ENCODE measurements at regions not wholly inside any gene's neighbourhood (a gene's known extent, or its start where the extent isn't known, plus 50 kb on each side); places are given as distances from the start of the nearest gene placed in this dataset.
A peak's percentile ranks its signal among the peaks of the same experiment; 100 is the strongest.

- Histone ChIP-seq H3K36me3 (ENCODE audit: control insufficient read depth in 2 of 2, insufficient read depth in 2 of 2, low read length in 1 of 2) (no peaks in the 10 kb centered on the region), H3K9me3 (ENCODE audit: control insufficient read depth in 2 of 2, insufficient read depth in 1 of 2, low read depth in 1 of 2, low read length in 1 of 2) (no peaks in the 10 kb centered on the region), H3K27ac (ENCODE audit: low read depth in 2 of 2, low read length in 1 of 2) (peak overlapping the region; percentile 38 to 62), H3K27me3 (ENCODE audit: control insufficient read depth in 1 of 2, insufficient read depth in 2 of 2, low read length in 2 of 2) (no peaks in the 10 kb centered on the region), H3K4me1 (ENCODE audit: control insufficient read depth in 2 of 2, insufficient read depth in 2 of 2, low read length in 1 of 2) (peaks cover 2 to 13% of the 10 kb centered on the region in 2 donors), H3K4me3 (ENCODE audit: low read depth in 1 of 2, low read length in 2 of 2) (no peak overlapping the region)
- WGBS, 2 donors = 26 to 42% methylated on average over 5 of the region's 5 CpGs
These were observed 62.6 kb upstream of the ACOT11 start for GRCh38 chr1:54485416-54485815.

- Histone ChIP-seq H3K4me1 (ENCODE audit: control insufficient read depth in 2 of 2, insufficient read depth in 2 of 2, low read length in 1 of 2) (peaks cover 0 to 13% of the 10 kb centered on the region in 2 donors), H3K9me3 (ENCODE audit: control insufficient read depth in 2 of 2, insufficient read depth in 1 of 2, low read depth in 1 of 2, low read length in 1 of 2) (no peaks in the 10 kb centered on the region), H3K36me3 (ENCODE audit: control insufficient read depth in 2 of 2, insufficient read depth in 2 of 2, low read length in 1 of 2) (no peaks in the 10 kb centered on the region), H3K27ac (ENCODE audit: low read depth in 2 of 2, low read length in 1 of 2) (no peak overlapping the region), H3K27me3 (ENCODE audit: control insufficient read depth in 1 of 2, insufficient read depth in 2 of 2, low read length in 2 of 2) (no peaks in the 10 kb centered on the region), H3K4me3 (ENCODE audit: low read depth in 1 of 2, low read length in 2 of 2) (no peak overlapping the region)
- WGBS, 2 donors = 75 to 78% methylated on average over 11 of the region's 11 CpGs
These were observed 64.1 kb upstream of the ACOT11 start for GRCh38 chr1:54483875-54484437.

- Histone ChIP-seq H3K4me3 (ENCODE audit: low read depth in 1 of 2, low read length in 2 of 2) (no peak overlapping the region), H3K4me1 (ENCODE audit: control insufficient read depth in 2 of 2, insufficient read depth in 2 of 2, low read length in 1 of 2) (peaks cover 0 to 10% of the 10 kb centered on the region in 2 donors), H3K27me3 (ENCODE audit: control insufficient read depth in 1 of 2, insufficient read depth in 2 of 2, low read length in 2 of 2) (no peaks in the 10 kb centered on the region), H3K9me3 (ENCODE audit: control insufficient read depth in 2 of 2, insufficient read depth in 1 of 2, low read depth in 1 of 2, low read length in 1 of 2) (no peaks in the 10 kb centered on the region), H3K36me3 (ENCODE audit: control insufficient read depth in 2 of 2, insufficient read depth in 2 of 2, low read length in 1 of 2) (no peaks in the 10 kb centered on the region), H3K27ac (ENCODE audit: low read depth in 2 of 2, low read length in 1 of 2) (no peak overlapping the region)
- WGBS, 2 donors = 59 to 67% methylated on average over 5 of the region's 5 CpGs
These were observed 66.7 kb upstream of the ACOT11 start for GRCh38 chr1:54481201-54481884.

- Histone ChIP-seq H3K27me3 (ENCODE audit: control insufficient read depth in 1 of 2, insufficient read depth in 2 of 2, low read length in 2 of 2) (no peaks in the 10 kb centered on the region), H3K4me1 (ENCODE audit: control insufficient read depth in 2 of 2, insufficient read depth in 2 of 2, low read length in 1 of 2) (peaks cover 0 to 10% of the 10 kb centered on the region in 2 donors), H3K9me3 (ENCODE audit: control insufficient read depth in 2 of 2, insufficient read depth in 1 of 2, low read depth in 1 of 2, low read length in 1 of 2) (no peaks in the 10 kb centered on the region), H3K36me3 (ENCODE audit: control insufficient read depth in 2 of 2, insufficient read depth in 2 of 2, low read length in 1 of 2) (no peaks in the 10 kb centered on the region), H3K4me3 (ENCODE audit: low read depth in 1 of 2, low read length in 2 of 2) (no peak overlapping the region), H3K27ac (ENCODE audit: low read depth in 2 of 2, low read length in 1 of 2) (no peak overlapping the region)
- 40 to 43% methylated on average over 4 of the region's 4 CpGs for WGBS, 2 donors
These were observed 67.5 kb upstream of the ACOT11 start for GRCh38 chr1:54480525-54480848.

- Histone ChIP-seq H3K36me3 (ENCODE audit: control insufficient read depth in 2 of 2, insufficient read depth in 2 of 2, low read length in 1 of 2) (no peaks in the 10 kb centered on the region), H3K9me3 (ENCODE audit: control insufficient read depth in 2 of 2, insufficient read depth in 1 of 2, low read depth in 1 of 2, low read length in 1 of 2) (no peaks in the 10 kb centered on the region), H3K27me3 (ENCODE audit: control insufficient read depth in 1 of 2, insufficient read depth in 2 of 2, low read length in 2 of 2) (no peaks in the 10 kb centered on the region), H3K27ac (ENCODE audit: low read depth in 2 of 2, low read length in 1 of 2) (no peak overlapping the region), H3K4me3 (ENCODE audit: low read depth in 1 of 2, low read length in 2 of 2) (no peak overlapping the region), H3K4me1 (ENCODE audit: control insufficient read depth in 2 of 2, insufficient read depth in 2 of 2, low read length in 1 of 2) (peaks cover 2 to 6% of the 10 kb centered on the region in 2 donors)
- WGBS, 2 donors = 78 to 81% methylated on average over 7 of the region's 7 CpGs
These were observed 68.0 kb upstream of the ACOT11 start for GRCh38 chr1:54479841-54480524.

GRCh38 chr1:54479251-54479650 lies 68.8 kb upstream of the ACOT11 start:
- Histone ChIP-seq H3K27me3 (ENCODE audit: control insufficient read depth in 1 of 2, insufficient read depth in 2 of 2, low read length in 2 of 2) (no peaks in the 10 kb centered on the region), H3K36me3 (ENCODE audit: control insufficient read depth in 2 of 2, insufficient read depth in 2 of 2, low read length in 1 of 2) (no peaks in the 10 kb centered on the region), H3K27ac (ENCODE audit: low read depth in 2 of 2, low read length in 1 of 2) (no peak overlapping the region), H3K4me3 (ENCODE audit: low read depth in 1 of 2, low read length in 2 of 2) (no peak overlapping the region), H3K4me1 (ENCODE audit: control insufficient read depth in 2 of 2, insufficient read depth in 2 of 2, low read length in 1 of 2) (peaks cover 2 to 6% of the 10 kb centered on the region in 2 donors), H3K9me3 (ENCODE audit: control insufficient read depth in 2 of 2, insufficient read depth in 1 of 2, low read depth in 1 of 2, low read length in 1 of 2) (no peaks in the 10 kb centered on the region)
- WGBS, 2 donors = 57 to 59% methylated on average over 5 of the region's 5 CpGs

GRCh38 chr1:54477153-54477561 lies 70.9 kb upstream of the ACOT11 start:
- H3K4me3 ChIP-seq (ENCODE audit: low read depth in 1 of 2, low read length in 2 of 2) = no peak overlapping the region
- no peaks in the 10 kb centered on the region for H3K36me3 ChIP-seq (ENCODE audit: control insufficient read depth in 2 of 2, insufficient read depth in 2 of 2, low read length in 1 of 2)
- H3K4me1 ChIP-seq (ENCODE audit: control insufficient read depth in 2 of 2, insufficient read depth in 2 of 2, low read length in 1 of 2) = peaks cover 2 to 6% of the 10 kb centered on the region in 2 donors
- no peaks in the 10 kb centered on the region for H3K9me3 ChIP-seq (ENCODE audit: control insufficient read depth in 2 of 2, insufficient read depth in 1 of 2, low read depth in 1 of 2, low read length in 1 of 2)
- no peaks in the 10 kb centered on the region for H3K27me3 ChIP-seq (ENCODE audit: control insufficient read depth in 1 of 2, insufficient read depth in 2 of 2, low read length in 2 of 2)
- H3K27ac ChIP-seq (ENCODE audit: low read depth in 2 of 2, low read length in 1 of 2) = no peak overlapping the region
- 61 to 65% methylated on average over 6 of the region's 6 CpGs for WGBS, 2 donors

GRCh38 chr1:54476530-54477109 lies 70.4 kb upstream of the SSBP3 start:
- Histone ChIP-seq H3K27me3 (ENCODE audit: control insufficient read depth in 1 of 2, insufficient read depth in 2 of 2, low read length in 2 of 2) (no peaks in the 10 kb centered on the region), H3K36me3 (ENCODE audit: control insufficient read depth in 2 of 2, insufficient read depth in 2 of 2, low read length in 1 of 2) (no peaks in the 10 kb centered on the region), H3K4me1 (ENCODE audit: control insufficient read depth in 2 of 2, insufficient read depth in 2 of 2, low read length in 1 of 2) (peaks cover 2 to 5% of the 10 kb centered on the region in 2 donors), H3K27ac (ENCODE audit: low read depth in 2 of 2, low read length in 1 of 2) (no peak overlapping the region), H3K9me3 (ENCODE audit: control insufficient read depth in 2 of 2, insufficient read depth in 1 of 2, low read depth in 1 of 2, low read length in 1 of 2) (no peaks in the 10 kb centered on the region), H3K4me3 (ENCODE audit: low read depth in 1 of 2, low read length in 2 of 2) (no peak overlapping the region)
- 86 to 89% methylated on average over 4 of the region's 4 CpGs for WGBS, 2 donors

- WGBS, 2 donors = 60% methylated on average over 10 of the region's 10 CpGs
- Histone ChIP-seq H3K27ac (ENCODE audit: low read depth in 2 of 2, low read length in 1 of 2) (no peak overlapping the region), H3K4me1 (ENCODE audit: control insufficient read depth in 2 of 2, insufficient read depth in 2 of 2, low read length in 1 of 2) (peaks cover 1 to 2% of the 10 kb centered on the region in 2 donors), H3K9me3 (ENCODE audit: control insufficient read depth in 2 of 2, insufficient read depth in 1 of 2, low read depth in 1 of 2, low read length in 1 of 2) (no peaks in the 10 kb centered on the region), H3K27me3 (ENCODE audit: control insufficient read depth in 1 of 2, insufficient read depth in 2 of 2, low read length in 2 of 2) (no peaks in the 10 kb centered on the region), H3K36me3 (ENCODE audit: control insufficient read depth in 2 of 2, insufficient read depth in 2 of 2, low read length in 1 of 2) (no peaks in the 10 kb centered on the region), H3K4me3 (ENCODE audit: low read depth in 1 of 2, low read length in 2 of 2) (no peak overlapping the region)
These were observed 69.8 kb upstream of the SSBP3 start for GRCh38 chr1:54475946-54476516.
